Upper lobe of left lung (tissue), 4 donors: ENCODE measurements at regions not wholly inside any gene's neighbourhood (a gene's known extent, or its start where the extent isn't known, plus 50 kb on each side); places are given as distances from the start of the nearest gene placed in this dataset.

Experiments
- CTCF ChIP-seq, 6 experiments: fragments of 450-650 bp in 4 of 6; fragments of 200-600 bp in 2 of 6; sonication (generic) in 2 of 6; IDR thresholded peaks; one replicate each; pipeline ENCODE4 v1.5.1; 2016 to 2019; ENCODE audit warnings: antibody characterized with exemption in 6 of 6
- POLR2A ChIP-seq, 4 donors: fragments of 450-650 bp; IDR thresholded peaks; one replicate each; pipeline ENCODE4 v1.5.1; 2016 to 2017; ENCODE audit warnings: antibody characterized with exemption in 4 of 4, mild to moderate bottlenecking in 2 of 4

GRCh38 chr22:47574556-47574955, 812.1 kb downstream of the TBC1D22A start:
- no peak for TF ChIP-seq CTCF (IDR thresholded peaks at IDR 0.05)
- TF ChIP-seq POLR2A (IDR thresholded peaks at IDR 0.05), result no peak
